Esophagus squamous epithelium (tissue), 5 donors: ENCODE measurements at regions not wholly inside any gene's neighbourhood (a gene's known extent, or its start where the extent isn't known, plus 50 kb on each side); places are given as distances from the start of the nearest gene placed in this dataset.

Source experiments
- DNase-seq: peaks from one replicate; lab custom pipeline; 2025; lab: John Stamatoyannopoulos, UW
- H3K27ac ChIP-seq, 4 donors: fragments of 200-600 bp; sonication (generic); one replicate each; pipeline ENCODE4 v1.5.1; 2016 to 2019; ENCODE audit warnings: mild to moderate bottlenecking in 1 of 4
- H3K27me3 ChIP-seq, 4 donors: fragments of 200-600 bp; sonication (generic); 1 replicate in 3 of 4; 2 replicates in 1 of 4; pipeline versions ENCODE4 v1.5.1 to v1.6.0; 2017 to 2021; ENCODE audit warnings: antibody characterized with exemption in 1 of 4
- H3K36me3 ChIP-seq, 3 donors: fragments of 200-600 bp; sonication (generic); one replicate each; pipeline ENCODE4 v1.5.1; 2016 to 2019
- H3K4me1 ChIP-seq, 3 donors: fragments of 200-600 bp; sonication (generic); one replicate each; pipeline ENCODE4 v1.5.1; 2017 to 2019
- H3K4me3 ChIP-seq, 4 donors: fragments of 200-600 bp; sonication (generic); 1 replicate in 3 of 4; 2 replicates in 1 of 4; pipeline ENCODE4 v1.5.1; 2016 to 2019; ENCODE audit warnings: mild to moderate bottlenecking in 2 of 4, moderate library complexity in 1 of 4
- H3K9me3 ChIP-seq, 3 donors: fragments of 200-600 bp; sonication (generic); one replicate each; pipeline ENCODE4 v1.5.1; 2016 to 2019
- POLR2A ChIP-seq, 4 donors: fragments of 450-650 bp; IDR thresholded peaks; one replicate each; pipeline ENCODE4 v1.6.1; 2017; ENCODE audit warnings: antibody characterized with exemption in 4 of 4, mild to moderate bottlenecking in 4 of 4, moderate library complexity in 3 of 4
- WGBS, 2 donors: methylation state at CpG; one replicate each; pipeline ENCODE4 v1.1.5; 2018; 5-methylcytosine and 5-hydroxymethylcytosine counted together
- intact Hi-C: fragments of 100-400 bp; cut with DNase I; formaldehyde crosslinking; loops from one replicate; pipeline ENCODE4 v1.15.0; 2022
- TF ChIP-seq, protein P1 (sequence below), 6 experiments: fragments of 450-650 bp in 4 of 6; fragments of 200-600 bp in 2 of 6; sonication (generic) in 2 of 6; IDR thresholded peaks; one replicate each; pipeline ENCODE4 v1.5.1; 2016 to 2019; ENCODE audit warnings: antibody characterized with exemption in 6 of 6, mild to moderate bottlenecking in 4 of 6, moderate library complexity in 4 of 6
- donor health status: DM: yes; HTN: yes; CAD: no.

DNA sequence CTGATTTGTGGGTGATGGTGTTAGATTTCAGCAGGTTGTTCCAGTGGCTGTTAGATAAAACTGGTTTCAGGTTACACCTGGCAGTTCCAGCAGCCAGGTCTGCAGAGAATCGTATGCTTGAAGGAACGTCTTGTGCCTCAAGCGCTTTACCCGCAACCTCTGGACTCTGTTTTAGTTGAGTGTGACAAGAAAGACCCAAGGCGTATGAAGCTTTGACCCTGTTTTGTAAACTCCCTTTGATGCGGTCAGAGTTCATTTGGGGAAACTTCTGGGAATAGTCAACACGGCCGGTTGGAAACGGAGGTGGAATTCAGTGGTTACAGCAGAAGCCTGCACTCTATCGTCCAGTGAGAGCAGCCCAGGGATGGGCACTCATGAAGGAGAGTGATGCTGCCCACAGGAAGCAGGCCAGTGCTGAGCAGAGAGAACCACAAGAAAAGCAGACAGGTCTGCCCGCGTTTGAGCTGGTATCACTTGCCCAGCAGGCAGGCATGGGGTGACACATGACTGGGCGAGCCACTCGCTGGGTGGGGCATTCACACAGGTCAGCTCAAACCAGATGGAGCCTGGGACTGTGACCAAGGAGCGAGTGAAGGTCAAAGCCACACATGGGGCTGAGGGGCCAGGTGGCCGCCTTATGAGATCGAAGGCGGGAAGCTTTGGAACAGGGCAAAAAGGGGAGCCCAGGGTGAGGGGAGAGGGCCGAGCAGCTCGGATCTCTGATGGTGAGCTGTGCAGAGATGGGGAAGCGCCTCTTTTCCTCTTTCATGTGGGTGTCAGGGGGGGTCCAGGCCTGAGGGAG, 99.6 kb upstream of the MBOAT2 start:
- Histone ChIP-seq H3K9me3 (no peaks in the 10 kb centered on the region), H3K4me3 (peak overlapping the region in 1 of 4 donors; percentile 4), H3K4me1 (peaks cover 30 to 62% (median 31%) of the 10 kb centered on the region in 3 donors), H3K27ac (peak overlapping the region; percentile 73 to 90 (median 86)), H3K36me3 (no peaks in the 10 kb centered on the region), H3K27me3 (no peaks in the 10 kb centered on the region)
- 42 to 60% methylated on average over 20 to 21 of the region's 21 CpGs for WGBS, 2 donors
- intact Hi-C loops: no loop called here
- DNase-seq: no peak
- TF ChIP-seq, protein P1, sequence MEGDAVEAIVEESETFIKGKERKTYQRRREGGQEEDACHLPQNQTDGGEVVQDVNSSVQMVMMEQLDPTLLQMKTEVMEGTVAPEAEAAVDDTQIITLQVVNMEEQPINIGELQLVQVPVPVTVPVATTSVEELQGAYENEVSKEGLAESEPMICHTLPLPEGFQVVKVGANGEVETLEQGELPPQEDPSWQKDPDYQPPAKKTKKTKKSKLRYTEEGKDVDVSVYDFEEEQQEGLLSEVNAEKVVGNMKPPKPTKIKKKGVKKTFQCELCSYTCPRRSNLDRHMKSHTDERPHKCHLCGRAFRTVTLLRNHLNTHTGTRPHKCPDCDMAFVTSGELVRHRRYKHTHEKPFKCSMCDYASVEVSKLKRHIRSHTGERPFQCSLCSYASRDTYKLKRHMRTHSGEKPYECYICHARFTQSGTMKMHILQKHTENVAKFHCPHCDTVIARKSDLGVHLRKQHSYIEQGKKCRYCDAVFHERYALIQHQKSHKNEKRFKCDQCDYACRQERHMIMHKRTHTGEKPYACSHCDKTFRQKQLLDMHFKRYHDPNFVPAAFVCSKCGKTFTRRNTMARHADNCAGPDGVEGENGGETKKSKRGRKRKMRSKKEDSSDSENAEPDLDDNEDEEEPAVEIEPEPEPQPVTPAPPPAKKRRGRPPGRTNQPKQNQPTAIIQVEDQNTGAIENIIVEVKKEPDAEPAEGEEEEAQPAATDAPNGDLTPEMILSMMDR (IDR thresholded peaks at IDR 0.05): no peak
- TF ChIP-seq POLR2A (IDR thresholded peaks at IDR 0.05): peak in 1 of 4 donors; percentile 7

DNA sequence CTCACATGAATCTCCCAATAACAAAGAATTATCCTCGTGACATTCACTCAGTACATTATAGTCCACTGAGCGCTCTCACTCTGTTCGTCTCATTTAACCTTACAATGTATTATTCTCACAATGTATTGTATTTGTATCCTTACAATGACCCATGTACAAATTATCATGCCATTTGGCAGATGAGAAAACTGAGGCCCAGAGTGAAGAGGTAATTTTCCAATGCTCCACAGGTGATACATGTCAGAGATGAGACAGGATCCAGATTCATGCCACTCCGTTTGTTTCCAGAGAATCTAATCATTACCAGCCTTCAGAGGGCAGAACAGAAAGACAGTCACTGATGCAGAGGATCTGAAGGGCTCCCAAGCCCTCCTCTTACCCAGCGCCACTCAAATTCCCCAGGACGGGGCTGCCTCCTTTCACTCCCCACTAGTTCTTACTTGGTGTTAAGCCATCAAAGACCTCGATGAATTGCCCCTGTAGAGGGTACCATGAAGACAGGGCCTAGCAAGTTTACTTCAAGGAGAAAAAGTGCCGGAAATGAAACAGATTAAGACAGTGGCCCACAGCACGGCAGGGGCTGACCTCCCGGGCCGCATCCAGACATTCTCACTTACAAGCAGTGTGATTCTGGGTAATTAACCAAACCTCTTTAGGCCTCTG, 98.4 kb upstream of the MBOAT2 start:
- Histone ChIP-seq H3K4me1 (peaks cover 19 to 50% (median 21%) of the 10 kb centered on the region in 3 donors), H3K36me3 (no peaks in the 10 kb centered on the region), H3K27me3 (no peaks in the 10 kb centered on the region), H3K9me3 (no peaks in the 10 kb centered on the region), H3K4me3 (no peak overlapping the region), H3K27ac (peak overlapping the region in 3 of 4 donors; percentile 86 to 90 (median 87))
- 79 to 90% methylated on average over 11 of the region's 11 CpGs for WGBS, 2 donors
- no peak for TF ChIP-seq POLR2A (IDR thresholded peaks at IDR 0.05)
- TF ChIP-seq, protein P1 (IDR thresholded peaks at IDR 0.05): no peak
- DNase-seq: no peak
- intact Hi-C loops: no loop called here

DNA sequence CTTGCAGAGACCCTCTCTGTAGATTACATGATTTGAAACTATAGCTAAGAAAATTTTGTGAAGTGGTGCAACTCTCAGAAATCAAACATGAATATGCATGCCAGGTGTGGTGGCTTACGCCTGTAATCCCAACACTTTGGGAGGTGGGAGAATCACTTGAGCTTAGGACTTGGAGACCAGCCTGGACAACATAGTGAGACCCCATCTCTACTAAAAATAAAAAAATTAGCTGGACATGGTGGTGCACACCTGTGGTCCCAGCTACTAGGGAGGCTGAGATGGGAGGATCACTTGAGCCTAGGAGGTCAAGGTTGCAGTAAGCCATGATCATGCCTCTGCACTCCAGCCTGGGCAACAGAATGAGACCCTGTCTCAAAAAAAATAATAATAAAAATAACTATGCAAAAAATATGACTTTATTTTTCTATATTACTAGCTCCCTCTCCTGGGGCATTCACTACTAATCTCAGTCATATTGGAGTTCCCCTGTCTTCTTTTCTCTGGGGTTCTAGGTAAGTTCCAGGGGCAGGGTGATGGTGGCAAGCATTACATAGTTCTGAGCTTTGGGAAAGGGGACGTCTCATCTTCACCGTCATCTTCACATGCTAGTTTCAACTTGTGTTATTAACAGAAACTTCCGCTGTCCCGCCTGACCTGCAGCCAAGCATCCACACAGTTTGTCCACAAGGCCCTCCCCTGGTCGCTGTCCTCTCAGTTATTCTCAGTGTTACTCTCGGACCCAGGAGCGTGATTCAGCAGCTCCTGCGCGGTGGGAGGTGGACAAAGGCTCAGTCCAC, 96.8 kb upstream of the MBOAT2 start:
- no peak for DNase-seq
- WGBS, 2 donors: 79 to 84% methylated on average over 9 of the region's 10 CpGs

DNA sequence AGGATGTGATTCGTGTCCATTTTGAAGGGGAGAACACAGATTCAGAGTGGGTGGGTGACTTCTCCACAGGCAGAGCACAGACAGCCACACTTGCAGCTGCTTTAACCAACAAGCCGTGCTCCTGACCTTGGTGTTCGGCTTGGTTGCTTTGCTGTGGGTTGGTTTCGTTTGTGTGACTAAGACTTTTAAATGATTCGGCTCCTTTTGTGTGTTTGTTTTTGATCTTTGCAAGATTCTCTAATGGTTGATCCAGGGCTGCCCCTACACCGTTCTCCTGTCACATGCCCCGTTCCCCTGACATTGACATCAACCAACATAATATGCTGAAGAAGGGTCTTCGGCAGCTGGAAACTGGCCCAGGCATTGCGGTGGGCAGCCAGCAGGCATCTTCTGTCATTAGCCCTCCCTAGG, 95.9 kb upstream of the MBOAT2 start:
- Histone ChIP-seq H3K36me3 (no peaks in the 10 kb centered on the region), H3K4me3 (no peak overlapping the region), H3K9me3 (no peaks in the 10 kb centered on the region), H3K27me3 (no peaks in the 10 kb centered on the region), H3K27ac (no peak overlapping the region), H3K4me1 (peaks cover 12 to 43% (median 20%) of the 10 kb centered on the region in 3 donors)
- intact Hi-C loops: no loop called here
- no peak for DNase-seq
- 70 to 71% methylated on average over 9 of the region's 9 CpGs for WGBS, 2 donors
- TF ChIP-seq, protein P1 (IDR thresholded peaks at IDR 0.05): no peak
- no peak for TF ChIP-seq POLR2A (IDR thresholded peaks at IDR 0.05)

More for the DNA sequence above, 96.8 kb upstream of the MBOAT2 start:
- Histone ChIP-seq H3K4me1 (peaks cover 12 to 48% (median 18%) of the 10 kb centered on the region in 3 donors), H3K4me3 (no peak overlapping the region), H3K36me3 (no peaks in the 10 kb centered on the region), H3K27me3 (no peaks in the 10 kb centered on the region), H3K27ac (no peak overlapping the region), H3K9me3 (no peaks in the 10 kb centered on the region)
- intact Hi-C loops: no loop called here
- TF ChIP-seq, protein P1 (IDR thresholded peaks at IDR 0.05): no peak
- no peak for TF ChIP-seq POLR2A (IDR thresholded peaks at IDR 0.05)
